ENCODE measurements at regions not wholly inside any gene's neighbourhood (a gene's known extent, or its start where the extent isn't known, plus 50 kb on each side); places are given as distances from the start of the nearest gene placed in this dataset.

DNA sequence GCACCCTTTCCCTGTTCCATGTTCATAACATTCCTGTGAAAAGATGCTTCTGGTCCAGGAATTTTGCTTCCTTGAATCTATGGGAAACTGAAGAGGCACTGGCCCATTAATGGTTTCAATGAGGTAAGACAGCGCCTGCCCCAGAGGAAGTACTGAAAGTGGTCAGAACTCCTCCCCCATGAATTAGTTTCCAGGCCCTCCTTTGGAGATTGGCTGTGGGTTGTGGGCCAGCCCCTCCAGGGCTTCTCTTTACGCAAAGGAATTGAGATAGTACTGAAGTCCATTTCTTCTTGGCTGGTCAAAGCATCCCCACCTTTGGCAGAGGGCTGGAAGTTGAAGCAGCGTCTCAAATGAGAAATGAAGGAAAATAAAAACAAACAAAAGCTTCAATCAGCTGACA is 175.5 kb downstream of the POLR2M start:
- no peaks in the 10 kb centered on the region for H3K23me2 ChIP-seq (ENCODE audit: low read depth, low read length)
- no peak overlapping the region for H3K4ac ChIP-seq (replicated peaks; ENCODE audit: insufficient read length, low read depth, low read length)
- no peak overlapping the region for H2BK15ac ChIP-seq (ENCODE audit: low read length)
- no peaks in the 10 kb centered on the region for H3K79me2 ChIP-seq (ENCODE audit: control insufficient read depth in 1 of 2, insufficient read depth in 2 of 2, low read length in 2 of 2)
- H3K14ac ChIP-seq (ENCODE audit: insufficient read length), result no peak overlapping the region
- no peak overlapping the region; the same call in 1 of the 2 replicates for H2AFZ ChIP-seq (ENCODE audit: low read length)
- H3K9me3 ChIP-seq (ENCODE audit: insufficient read depth in 2 of 2, low read depth in 1 of 2, low read length in 1 of 2), result no peaks in the 10 kb centered on the region
- no peak overlapping the region for H2BK20ac ChIP-seq (ENCODE audit: low read length)
- no peaks in the 10 kb centered on the region for H3K27me3 ChIP-seq (replicated peaks in 1 of 4; ENCODE audit: control insufficient read depth in 3 of 4, extremely low read depth in 1 of 4, insufficient read depth in 3 of 4, low read length in 3 of 4)
- no peak for DNase-seq (ENCODE audit: low read depth in 1 of 2, low spot score in 2 of 2)
- H3K36me3 ChIP-seq (ENCODE audit: control insufficient read depth in 2 of 4, insufficient read depth in 4 of 4, low read length in 3 of 4), result no peaks in the 10 kb centered on the region
- no peak overlapping the region for H4K5ac ChIP-seq (ENCODE audit: insufficient read length, low read depth, low read length)
- H4K8ac ChIP-seq (ENCODE audit: extremely low read depth, insufficient read depth, low read length), result no peak overlapping the region
- no peak overlapping the region for H3K56ac ChIP-seq (replicated peaks; ENCODE audit: insufficient read length, low read depth, low read length)
- no peak overlapping the region for H2BK5ac ChIP-seq (ENCODE audit: low read depth, low read length)
- no peak overlapping the region for H3K4me3 ChIP-seq (ENCODE audit: extremely low read depth in 1 of 4, insufficient read depth in 2 of 4, low read depth in 3 of 4, low read length in 4 of 4)
- H3K4me1 ChIP-seq (replicated peaks in 1 of 4; ENCODE audit: control insufficient read depth in 3 of 4, insufficient read depth in 4 of 4, low read length in 3 of 4), result no peaks in the 10 kb centered on the region
- no peaks in the 10 kb centered on the region for H4K20me1 ChIP-seq (replicated peaks in 1 of 2; ENCODE audit: control insufficient read depth in 1 of 2, insufficient read depth in 2 of 2, low read length in 2 of 2)
- no peak for FAIRE-seq
- no peak overlapping the region for H4K91ac ChIP-seq (replicated peaks; ENCODE audit: insufficient read length, low read length)
- no peak overlapping the region for H3K9ac ChIP-seq (replicated peaks in 1 of 4; ENCODE audit: extremely low read depth in 1 of 4, low read depth in 3 of 4, low read length in 3 of 4)
- ChIA-PET POLR2A (ENCODE audit: partially characterized antibody) (interaction anchor here (0.5 kb wide), 1 partner anchor 19 kb away, joined by 4 read pairs; no protein-coding TSS in a partner anchor), CTCF (ENCODE audit: partially characterized antibody) (interaction anchor here (0.6 to 2.5 kb wide), 9 partner anchors 16 to 717 kb away, joined by 3 to 11 read pairs (median 4); no protein-coding TSS in a partner anchor)
- H2BK120ac ChIP-seq (replicated peaks; ENCODE audit: low read depth, low read length), result no peak overlapping the region
- no peaks in the 10 kb centered on the region for H3K79me1 ChIP-seq (ENCODE audit: low read depth, low read length)
- H3K18ac ChIP-seq (ENCODE audit: extremely low read depth, low read length), result no peak overlapping the region
- WGBS, 2 experiments (ENCODE audit: extremely low coverage in 1 of 2, insufficient coverage in 1 of 2, insufficient read length in 1 of 2, insufficient replicate concordance in 2 of 2, low coverage in 1 of 2, low lambda C conversion rate in 2 of 2, missing lambda C conversion rate in 1 of 2), result 90% methylated on average over 3 of the region's 3 CpGs; no CpG with 5 or more reads in 1 of the 2 experiments
- no peak overlapping the region for H2BK12ac ChIP-seq (ENCODE audit: low read depth, low read length)
- no peak overlapping the region for H2AK5ac ChIP-seq (ENCODE audit: low read depth, low read length)
- no peak overlapping the region for H3K27ac ChIP-seq (ENCODE audit: low read depth, low read length)
- no peak overlapping the region for H3K23ac ChIP-seq (ENCODE audit: insufficient read length)
- no peak for TF ChIP-seq CBX5 (IDR thresholded peaks at IDR 0.05; ENCODE audit: low read depth, low read length)
- H3K4me2 ChIP-seq (ENCODE audit: insufficient read depth in 1 of 2, low read depth in 2 of 2, low read length in 2 of 2), result no peak overlapping the region

All from H1 (cell line).